OCI-LY7 (cell line): ENCODE measurements at regions not wholly inside any gene's neighbourhood (a gene's known extent, or its start where the extent isn't known, plus 50 kb on each side); places are given as distances from the start of the nearest gene placed in this dataset.

Source experiments
- BruUV-seq: library from RNA; stranded (reverse); fragments of 400-500 nt; replicated peaks from 2 replicates; lab custom pipeline; 2021; lab: Mats Ljungman, UMichigan
- CTCF ChIA-PET: fragments of 300-600 bp; sonication (Branson Sonifier 250); formaldehyde crosslinking; loops from one replicate; lab custom pipeline; 2022; ENCODE audit warnings: antibody characterized with exemption; ENCODE audit not compliant: unreplicated experiment; lab: Charles Lee
- POLR2A ChIA-PET: fragments of 300-600 bp; sonication (Branson Sonifier 250); formaldehyde crosslinking; loops from one replicate; lab custom pipeline; 2022; ENCODE audit warnings: antibody characterized with exemption; lab: Charles Lee
- DNase-seq: peaks from one replicate; pipeline ENCODE4 v3.0.0-alpha.2; 2015; ENCODE audit warnings: low spot score
- H2AFZ ChIP-seq: fragments of 200-600 bp; sonication (generic), shearing (Covaris generic); 2 replicates; pipeline ENCODE4 v1.6.1; 2014; ENCODE audit warnings: mild to moderate bottlenecking, antibody characterized with exemption, low read length, moderate library complexity
- H3K27ac ChIP-seq: fragments of 200-600 bp; sonication (generic); 2 replicates; pipeline ENCODE4 v1.5.1; 2014; ENCODE audit warnings: mixed run types, low read depth, mild to moderate bottlenecking, moderate library complexity, low read length, inconsistent platforms; ENCODE audit not compliant: poor library complexity, severe bottlenecking
- H3K36me3 ChIP-seq: fragments of 200-600 bp; sonication (generic); 2 replicates; pipeline ENCODE4 v1.6.1; 2014; ENCODE audit warnings: mild to moderate bottlenecking, antibody characterized with exemption, low read length, moderate library complexity, mixed read lengths; ENCODE audit not compliant: insufficient read depth
- H3K4me1 ChIP-seq: fragments of 200-600 bp; sonication (generic); 2 replicates; pipeline ENCODE4 v1.5.1; 2014; ENCODE audit warnings: mild to moderate bottlenecking, low read length; ENCODE audit not compliant: insufficient read depth, poor library complexity, severe bottlenecking
- H3K4me2 ChIP-seq: fragments of 200-600 bp; sonication (generic); 2 replicates; pipeline ENCODE4 v1.6.1; 2014; ENCODE audit warnings: mild to moderate bottlenecking, low read length
- H3K4me3 ChIP-seq: fragments of 200-600 bp; sonication (generic); 2 replicates; pipeline ENCODE4 v1.5.1; 2014; ENCODE audit warnings: mild to moderate bottlenecking, low read depth, low read length; ENCODE audit not compliant: poor library complexity, severe bottlenecking
- H3K79me2 ChIP-seq: fragments of 200-600 bp; sonication (generic); 2 replicates; pipeline ENCODE4 v1.6.1; 2016; ENCODE audit warnings: low read depth, mild to moderate bottlenecking, low read length, moderate library complexity, mixed read lengths; ENCODE audit not compliant: insufficient read depth
- H3K9me2 ChIP-seq: fragments of 200-600 bp; sonication (generic); 2 replicates; pipeline ENCODE4 v1.6.1; 2016; ENCODE audit warnings: mild to moderate bottlenecking, low read length, mixed read lengths; ENCODE audit not compliant: insufficient read depth
- H3K9me3 ChIP-seq: fragments of 200-600 bp; sonication (generic); 2 replicates; pipeline ENCODE4 v1.6.1; 2014; ENCODE audit warnings: mild to moderate bottlenecking, mixed run types, low read length, mixed read lengths
- H4K20me1 ChIP-seq: fragments of 200-600 bp; sonication (generic); 2 replicates; pipeline ENCODE4 v1.6.1; 2014; ENCODE audit warnings: mild to moderate bottlenecking, antibody characterized with exemption, low read length, moderate library complexity, mixed read lengths; ENCODE audit not compliant: insufficient read depth
- CTCF ChIP-seq: fragments of 200-600 bp; sonication (generic); conservative IDR thresholded peaks from 2 replicates; pipeline ENCODE4 v1.5.1; 2014; ENCODE audit warnings: mild to moderate bottlenecking, antibody characterized with exemption, low read length, moderate library complexity, mixed read lengths
- EZH2phosphoT487 ChIP-seq: fragments of 200-600 bp; sonication (generic); IDR thresholded peaks from 2 replicates; pipeline ENCODE4 v1.6.1; 2018; ENCODE audit warnings: low read depth, borderline replicate concordance, mild to moderate bottlenecking, mixed run types, antibody characterized with exemption, low read length, moderate library complexity, mixed read lengths
- intact Hi-C: fragments of 100-400 bp; cut with micrococcal nuclease; formaldehyde crosslinking; loops from one replicate; pipeline ENCODE4 v1.10.0; 2022; ENCODE audit not compliant: unreplicated experiment

GRCh38 chr4:85151786-85152185 lies 185.3 kb upstream of the WDFY3 start:
- H3K79me2 ChIP-seq, result no peaks in the 10 kb centered on the region
- no TSS peak for BruUV-seq
- DNase-seq, result no peak
- ChIA-PET CTCF (no interaction called here), POLR2A (no interaction called here)
- H3K4me3 ChIP-seq, result no peak overlapping the region
- no peak overlapping the region for H2AFZ ChIP-seq
- TF ChIP-seq CTCF (no peak), EZH2phosphoT487 (no peak)
- H3K4me2 ChIP-seq, result no peak overlapping the region
- intact Hi-C loops, result no loop called here
- no peaks in the 10 kb centered on the region for H3K36me3 ChIP-seq
- no peaks in the 10 kb centered on the region for H3K9me3 ChIP-seq
- no peak overlapping the region for H3K27ac ChIP-seq
- no peaks in the 10 kb centered on the region for H3K9me2 ChIP-seq
- no peaks in the 10 kb centered on the region for H4K20me1 ChIP-seq
- no peaks in the 10 kb centered on the region for H3K4me1 ChIP-seq

DNA sequence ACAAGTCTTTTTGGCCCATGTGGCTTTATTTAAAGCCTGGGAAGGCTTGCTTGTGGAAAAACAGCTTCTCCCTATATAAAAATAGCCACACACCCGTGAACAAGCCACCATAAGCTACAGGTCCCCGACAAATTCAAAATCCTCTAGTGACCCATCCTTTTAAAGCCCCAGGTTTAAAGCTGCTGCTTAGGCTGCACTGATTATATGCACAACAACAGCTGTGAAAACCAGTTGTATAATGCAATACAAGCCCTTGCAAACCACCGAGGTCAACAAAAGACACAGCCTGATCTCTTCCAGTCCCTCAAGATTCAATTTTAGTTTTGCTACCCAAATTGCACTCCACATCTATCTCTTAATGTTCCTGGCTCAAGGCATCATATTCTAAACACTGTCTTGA lies 186.0 kb upstream of the WDFY3 start:
- no peak overlapping the region for H2AFZ ChIP-seq
- POLR2A ChIA-PET, result interaction anchor here (0.8 kb wide), 1 partner anchor 13 kb away, joined by 5 read pairs; no protein-coding TSS in a partner anchor
- H4K20me1 ChIP-seq, result no peaks in the 10 kb centered on the region
- H3K36me3 ChIP-seq, result no peaks in the 10 kb centered on the region
- no TSS peak for BruUV-seq
- no peak for DNase-seq
- no peak overlapping the region for H3K27ac ChIP-seq
- H3K4me2 ChIP-seq, result no peak overlapping the region
- H3K4me3 ChIP-seq, result no peak overlapping the region
- no peaks in the 10 kb centered on the region for H3K9me2 ChIP-seq
- no peaks in the 10 kb centered on the region for H3K79me2 ChIP-seq
- CTCF ChIA-PET, result no interaction called here
- TF ChIP-seq CTCF (no peak), EZH2phosphoT487 (no peak)
- H3K4me1 ChIP-seq, result no peaks in the 10 kb centered on the region
- no peaks in the 10 kb centered on the region for H3K9me3 ChIP-seq
- intact Hi-C loops, result no loop called here

GRCh38 chr4:85153221-85153620 lies 186.7 kb upstream of the WDFY3 start:
- intact Hi-C loops, result no loop called here
- Histone ChIP-seq H3K27ac (no peak overlapping the region), H3K9me3 (no peaks in the 10 kb centered on the region), H2AFZ (no peak overlapping the region), H3K4me1 (no peaks in the 10 kb centered on the region), H3K4me2 (no peak overlapping the region), H3K4me3 (no peak overlapping the region), H4K20me1 (no peaks in the 10 kb centered on the region), H3K36me3 (no peaks in the 10 kb centered on the region), H3K9me2 (no peaks in the 10 kb centered on the region), H3K79me2 (no peaks in the 10 kb centered on the region)
- no peak for TF ChIP-seq EZH2phosphoT487
- no peak for TF ChIP-seq CTCF
- DNase-seq, result no peak
- BruUV-seq, result no TSS peak
- CTCF ChIA-PET, result no interaction called here
- POLR2A ChIA-PET, result interaction anchor here (0.7 kb wide), 1 partner anchor 97 kb away, joined by 4 read pairs; no protein-coding TSS in a partner anchor
